ENCODE measurements at regions not wholly inside any gene's neighbourhood (a gene's known extent, or its start where the extent isn't known, plus 50 kb on each side); places are given as distances from the start of the nearest gene placed in this dataset.
"Not testable (repeated sequence)": the region's sequence is repeated elsewhere in the genome, so short reads cannot be mapped to it uniquely, and the experiment has no call there.

DNA sequence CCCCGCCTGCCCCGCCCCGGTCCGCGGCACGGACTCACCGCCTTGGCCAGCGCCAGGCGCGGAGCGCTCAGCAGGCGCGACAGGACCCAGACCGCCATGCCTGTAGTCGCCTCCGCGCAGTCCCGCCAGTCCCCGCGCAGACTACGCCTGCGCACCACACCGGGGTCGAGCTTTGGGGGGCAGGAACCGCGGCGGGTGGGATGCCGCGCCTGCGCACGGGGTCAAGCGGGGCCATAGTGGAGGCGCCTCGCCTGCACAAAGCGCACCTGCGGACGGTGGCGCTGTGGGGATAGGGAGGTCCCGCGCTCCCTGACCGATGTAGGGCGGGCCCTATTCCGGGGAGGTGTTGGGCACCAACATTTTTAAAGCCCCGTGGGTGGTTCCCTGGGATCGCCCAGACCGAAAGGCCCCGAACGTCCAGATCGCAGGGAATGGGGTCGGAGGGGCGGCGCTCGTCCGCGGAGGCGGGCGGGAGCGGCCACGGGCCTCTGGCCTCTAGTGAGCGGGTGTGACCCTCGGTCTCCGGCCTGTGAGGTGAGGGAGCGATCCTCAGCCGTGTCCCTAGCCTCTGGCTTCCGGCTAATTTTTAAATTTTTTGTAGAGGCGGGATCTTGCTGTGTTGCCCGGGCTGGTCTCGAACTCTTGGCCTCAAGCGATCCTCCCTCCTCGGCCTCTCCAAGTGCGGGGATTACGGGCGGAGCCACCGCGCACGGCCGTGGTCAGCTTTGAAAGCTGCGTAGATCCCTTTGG, 70.8 kb upstream of the LPCAT1 start:
- Histone ChIP-seq H3K9ac (ENCODE audit: low read length) (0 out of 2 replicates have a peak overlapping the region, but pooled peaks have one; percentile 25), H3K4me1 (ENCODE audit: insufficient read depth, low read length) (peaks cover 2% of the 10 kb centered on the region; the same call in 1 of the 2 replicates), H3K27ac (ENCODE audit: low read length) (no peak overlapping the region), H3K9me2 (replicated peaks; ENCODE audit: low read length) (no peaks in the 10 kb centered on the region), H3K4me3 (ENCODE audit: low read length) (peak overlapping the region; percentile 57), H3K79me2 (ENCODE audit: low read length) (no peaks in the 10 kb centered on the region), H2AFZ (ENCODE audit: low read length) (peak overlapping the region; percentile 55; the same call in 1 of the 2 replicates), H3K9me3 (ENCODE audit: low read length) (no peaks in the 10 kb centered on the region), H3F3A (ENCODE audit: low read length, unreplicated experiment) (no peaks in the 10 kb centered on the region), H4K20me1 (ENCODE audit: low read length) (no peaks in the 10 kb centered on the region), H3K27me3 (ENCODE audit: low read length) (no peaks in the 10 kb centered on the region), H3K4me2 (ENCODE audit: low read length) (peak overlapping the region; percentile 69), H3K36me3 (ENCODE audit: low read depth, low read length) (no peaks in the 10 kb centered on the region)
- CTCF ChIA-PET, result no interaction called here
- TF ChIP-seq EZH2phosphoT487 (IDR thresholded peaks at IDR 0.05; ENCODE audit: borderline replicate concordance, low read length) (no peak), EZH2 (IDR thresholded peaks at IDR 0.05; ENCODE audit: low read length, unreplicated experiment) (no peak)
- TF ChIP-seq, protein P1, sequence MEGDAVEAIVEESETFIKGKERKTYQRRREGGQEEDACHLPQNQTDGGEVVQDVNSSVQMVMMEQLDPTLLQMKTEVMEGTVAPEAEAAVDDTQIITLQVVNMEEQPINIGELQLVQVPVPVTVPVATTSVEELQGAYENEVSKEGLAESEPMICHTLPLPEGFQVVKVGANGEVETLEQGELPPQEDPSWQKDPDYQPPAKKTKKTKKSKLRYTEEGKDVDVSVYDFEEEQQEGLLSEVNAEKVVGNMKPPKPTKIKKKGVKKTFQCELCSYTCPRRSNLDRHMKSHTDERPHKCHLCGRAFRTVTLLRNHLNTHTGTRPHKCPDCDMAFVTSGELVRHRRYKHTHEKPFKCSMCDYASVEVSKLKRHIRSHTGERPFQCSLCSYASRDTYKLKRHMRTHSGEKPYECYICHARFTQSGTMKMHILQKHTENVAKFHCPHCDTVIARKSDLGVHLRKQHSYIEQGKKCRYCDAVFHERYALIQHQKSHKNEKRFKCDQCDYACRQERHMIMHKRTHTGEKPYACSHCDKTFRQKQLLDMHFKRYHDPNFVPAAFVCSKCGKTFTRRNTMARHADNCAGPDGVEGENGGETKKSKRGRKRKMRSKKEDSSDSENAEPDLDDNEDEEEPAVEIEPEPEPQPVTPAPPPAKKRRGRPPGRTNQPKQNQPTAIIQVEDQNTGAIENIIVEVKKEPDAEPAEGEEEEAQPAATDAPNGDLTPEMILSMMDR (conservative IDR thresholded peaks at IDR 0.05; ENCODE audit: low read depth, low read length), result peak; percentile 37; the same call in 1 of the 2 replicates
- BruUV-seq (replicated peaks), result no TSS peak
- POLR2A ChIA-PET (ENCODE audit: unreplicated experiment), result interaction anchor here (0.6 kb wide), 1 partner anchor 12 kb away, joined by 3 read pairs; no protein-coding TSS in a partner anchor
- ATAC-seq (peak; percentile 62), DNase-seq (peak; percentile 22)
- intact Hi-C loops (cut with micrococcal nuclease), result no loop called here

DNA sequence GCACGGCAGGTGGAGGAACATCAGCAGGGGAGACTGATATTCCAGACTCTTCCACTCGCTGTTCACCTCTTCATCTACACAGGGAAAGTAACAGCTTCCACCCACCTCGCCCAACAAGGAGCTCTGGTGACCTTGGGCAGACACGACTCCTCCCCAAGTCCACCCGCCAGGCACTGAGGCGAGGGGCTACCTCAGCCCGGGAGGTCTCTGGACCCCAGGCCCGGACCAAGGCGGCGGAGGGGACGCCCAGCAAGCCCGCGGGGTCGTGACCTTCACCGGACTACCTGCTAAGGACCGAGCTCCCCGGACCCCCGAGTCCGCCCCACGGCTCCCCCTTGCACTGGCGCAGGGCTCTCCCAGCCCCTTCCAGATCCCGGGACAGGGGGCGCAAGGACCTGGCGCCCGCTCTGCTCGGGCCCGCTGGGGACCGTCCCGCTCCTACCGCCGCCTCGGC, 70.2 kb upstream of the LPCAT1 start:
- Histone ChIP-seq H3K4me1 (ENCODE audit: insufficient read depth, low read length) (no peaks in the 10 kb centered on the region), H2AFZ (ENCODE audit: low read length) (peak overlapping the region; percentile 55; the same call in 1 of the 2 replicates), H3K36me3 (ENCODE audit: low read depth, low read length) (no peaks in the 10 kb centered on the region), H3K9me2 (replicated peaks; ENCODE audit: low read length) (no peaks in the 10 kb centered on the region), H3K27me3 (ENCODE audit: low read length) (no peaks in the 10 kb centered on the region), H3K79me2 (ENCODE audit: low read length) (no peaks in the 10 kb centered on the region), H3F3A (ENCODE audit: low read length, unreplicated experiment) (no peaks in the 10 kb centered on the region), H3K9ac (ENCODE audit: low read length) (0 out of 2 replicates have a peak overlapping the region, but pooled peaks have one; percentile 25), H3K4me3 (ENCODE audit: low read length) (peak overlapping the region; percentile 57), H3K27ac (ENCODE audit: low read length) (no peak overlapping the region), H3K4me2 (ENCODE audit: low read length) (peak overlapping the region; percentile 69), H3K9me3 (ENCODE audit: low read length) (no peaks in the 10 kb centered on the region), H4K20me1 (ENCODE audit: low read length) (no peaks in the 10 kb centered on the region)
- BruUV-seq (replicated peaks), result no TSS peak
- DNase-seq, result no peak
- intact Hi-C loops (cut with micrococcal nuclease), result no loop called here
- CTCF ChIA-PET, result no interaction called here
- TF ChIP-seq, protein P1 (conservative IDR thresholded peaks at IDR 0.05; ENCODE audit: low read depth, low read length), result no peak
- TF ChIP-seq EZH2 (IDR thresholded peaks at IDR 0.05; ENCODE audit: low read length, unreplicated experiment) (no peak), EZH2phosphoT487 (IDR thresholded peaks at IDR 0.05; ENCODE audit: borderline replicate concordance, low read length) (no peak)
- ATAC-seq, result no peak
- POLR2A ChIA-PET (ENCODE audit: unreplicated experiment), result no interaction called here

DNA sequence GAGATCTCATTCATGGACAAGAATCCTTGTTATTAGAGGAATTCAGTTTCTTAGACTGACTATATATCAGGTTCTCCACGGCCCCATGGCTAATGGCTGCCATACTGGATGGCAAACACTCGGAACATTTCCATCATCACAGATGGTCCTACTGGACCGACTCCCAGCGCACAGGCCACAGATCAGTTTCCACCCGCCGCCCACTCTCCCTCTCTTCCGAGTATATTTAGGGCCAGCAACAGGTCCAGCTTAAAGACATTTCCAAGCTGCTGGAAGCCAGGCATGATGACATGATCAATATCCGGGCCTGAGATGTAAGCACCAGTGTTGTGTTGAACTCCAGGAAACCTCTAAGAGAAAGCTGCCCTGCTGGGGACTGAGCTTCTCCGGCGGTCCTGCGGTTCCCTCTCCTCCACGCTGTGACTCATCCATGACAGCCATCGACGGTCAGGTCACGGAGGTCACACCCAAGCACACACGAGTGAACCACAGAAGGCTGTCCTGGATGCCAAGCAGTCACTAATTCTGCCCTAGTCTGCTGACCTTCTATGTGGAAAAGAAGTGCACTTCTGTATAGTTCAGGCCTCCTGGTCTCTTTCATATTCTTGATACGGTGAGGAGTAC, 64.4 kb upstream of the LPCAT1 start:
- H4K20me1 ChIP-seq (ENCODE audit: low read length); H3K27me3 ChIP-seq (ENCODE audit: low read length); CTCF ChIA-PET; ATAC-seq; POLR2A ChIA-PET (ENCODE audit: unreplicated experiment); H3K9ac ChIP-seq (ENCODE audit: low read length); H3K79me2 ChIP-seq (ENCODE audit: low read length); H3K4me1 ChIP-seq (ENCODE audit: insufficient read depth, low read length); H3F3A ChIP-seq (ENCODE audit: low read length, unreplicated experiment); H3K36me3 ChIP-seq (ENCODE audit: low read depth, low read length); intact Hi-C loops (cut with micrococcal nuclease); DNase-seq; H3K27ac ChIP-seq (ENCODE audit: low read length); H2AFZ ChIP-seq (ENCODE audit: low read length); H3K4me3 ChIP-seq (ENCODE audit: low read length); H3K4me2 ChIP-seq (ENCODE audit: low read length); H3K9me3 ChIP-seq (ENCODE audit: low read length); BruUV-seq (replicated peaks); H3K9me2 ChIP-seq (replicated peaks; ENCODE audit: low read length): not testable (repeated sequence)

DNA sequence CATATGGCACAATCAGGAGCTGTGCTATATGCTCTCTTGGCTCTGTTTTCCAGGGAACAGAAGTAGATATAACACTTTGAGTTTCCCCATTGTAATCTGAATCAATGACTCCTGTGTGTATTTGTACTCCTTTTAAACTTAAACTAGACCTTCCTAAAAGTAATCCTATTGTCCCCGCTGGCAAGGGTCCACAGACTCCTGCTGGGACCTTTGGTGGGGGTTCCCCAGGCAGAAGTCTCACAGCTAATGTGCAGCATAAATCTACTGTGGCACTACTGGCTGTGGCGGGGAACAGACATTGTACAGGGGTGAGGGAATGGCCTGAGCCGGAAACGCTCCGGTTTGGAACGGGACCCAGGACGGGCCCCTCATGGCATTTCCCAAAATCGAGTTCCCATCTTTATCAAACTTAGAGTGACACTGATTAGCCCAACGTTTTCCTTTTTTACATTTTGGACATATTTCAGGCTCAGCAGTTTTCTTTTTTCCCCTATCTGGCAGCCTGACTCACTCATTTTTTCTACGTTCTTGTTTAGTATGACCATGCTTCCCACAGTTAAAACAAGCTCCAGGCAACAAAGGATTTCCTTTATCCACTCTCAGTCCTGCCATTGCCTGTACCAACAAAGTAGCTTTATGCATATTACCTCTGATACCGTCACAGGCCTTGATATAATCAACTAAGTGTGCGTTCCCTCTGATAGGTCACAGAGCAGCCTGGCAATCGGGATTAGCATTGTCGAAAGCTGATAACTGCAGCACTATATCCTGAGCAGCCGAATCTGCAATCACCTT, 59.5 kb upstream of the LPCAT1 start:
- not testable (repeated sequence) for H4K20me1 ChIP-seq (ENCODE audit: low read length); ATAC-seq

More for the DNA sequence above, 59.5 kb upstream of the LPCAT1 start:
- CTCF ChIA-PET; H3F3A ChIP-seq (ENCODE audit: low read length, unreplicated experiment); intact Hi-C loops (cut with micrococcal nuclease); H3K9me2 ChIP-seq (replicated peaks; ENCODE audit: low read length); H3K4me3 ChIP-seq (ENCODE audit: low read length); BruUV-seq (replicated peaks); H3K79me2 ChIP-seq (ENCODE audit: low read length); DNase-seq; H3K9me3 ChIP-seq (ENCODE audit: low read length); H3K4me1 ChIP-seq (ENCODE audit: insufficient read depth, low read length); H2AFZ ChIP-seq (ENCODE audit: low read length); H3K9ac ChIP-seq (ENCODE audit: low read length); H3K4me2 ChIP-seq (ENCODE audit: low read length); H3K27me3 ChIP-seq (ENCODE audit: low read length); H3K36me3 ChIP-seq (ENCODE audit: low read depth, low read length); H3K27ac ChIP-seq (ENCODE audit: low read length): not testable (repeated sequence)
- POLR2A ChIA-PET (ENCODE audit: unreplicated experiment), result interaction anchor here (0.6 kb wide), 1 partner anchor 12 kb away, joined by 3 read pairs; no protein-coding TSS in a partner anchor
